ENCODE measurements at regions not wholly inside any gene's neighbourhood (a gene's known extent, or its start where the extent isn't known, plus 50 kb on each side); places are given as distances from the start of the nearest gene placed in this dataset.
"Not testable (repeated sequence)": the region's sequence is repeated elsewhere in the genome, so short reads cannot be mapped to it uniquely, and the experiment has no call there.

DNA sequence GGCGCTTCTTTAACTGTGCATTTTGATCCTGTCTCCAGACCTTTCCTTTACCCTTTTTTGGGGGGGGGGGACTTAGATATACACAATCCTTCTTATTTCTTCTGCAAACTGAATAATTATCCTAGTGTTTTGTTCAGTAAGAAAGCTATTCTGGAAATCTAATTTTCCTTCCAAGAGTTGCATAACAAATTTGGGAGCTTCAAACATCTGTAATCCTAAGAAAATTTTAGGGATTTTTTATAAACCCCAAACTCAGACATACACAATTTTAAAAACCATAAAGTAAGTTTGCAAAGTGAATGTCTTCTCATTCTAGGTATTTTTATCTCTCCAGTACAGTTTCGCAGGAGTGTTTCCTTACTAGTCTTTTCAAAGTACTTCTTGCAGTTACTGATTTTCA, 182.7 kb upstream of the E2F7 start:
- DNase-seq: no peak

DNA sequence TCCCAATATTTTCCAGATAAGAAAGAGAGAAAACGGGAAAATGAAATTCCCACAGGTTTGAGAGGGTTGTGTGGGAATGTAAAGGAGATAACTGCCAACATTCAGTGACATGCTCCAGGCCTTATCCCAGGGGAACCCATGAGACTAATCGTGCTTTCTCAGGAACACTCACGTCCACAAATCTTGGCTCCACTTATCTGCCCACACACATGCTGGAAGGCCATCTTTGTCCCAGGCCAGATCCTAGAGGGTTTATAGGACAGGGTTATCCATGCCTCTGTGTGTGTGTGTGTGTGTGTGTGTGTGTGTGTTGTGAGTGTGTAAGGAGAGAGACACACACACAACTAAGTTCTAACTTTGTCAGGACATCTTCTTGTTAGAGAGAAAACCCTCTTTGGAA, 182.2 kb upstream of the E2F7 start:
- no peak for DNase-seq

DNA sequence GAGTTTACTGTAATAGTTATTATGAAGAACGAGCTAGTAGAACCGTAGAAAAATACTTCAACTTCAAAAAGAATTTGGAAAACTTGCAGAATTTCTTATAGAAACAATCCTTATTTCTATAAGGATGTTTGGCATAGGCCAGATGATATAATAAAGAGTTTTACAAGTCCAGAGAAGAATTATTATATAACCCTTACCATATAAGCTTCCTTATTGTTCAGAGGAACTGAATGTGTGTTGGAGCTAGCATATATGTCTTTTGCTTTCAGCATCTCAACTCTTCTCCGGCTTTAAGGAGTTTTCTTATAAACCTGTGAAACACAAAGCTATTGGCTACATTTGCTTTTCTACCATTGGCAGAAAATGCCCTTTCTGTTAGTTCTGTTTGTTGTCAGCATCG, 178.0 kb upstream of the E2F7 start:
- no peak for DNase-seq

DNA sequence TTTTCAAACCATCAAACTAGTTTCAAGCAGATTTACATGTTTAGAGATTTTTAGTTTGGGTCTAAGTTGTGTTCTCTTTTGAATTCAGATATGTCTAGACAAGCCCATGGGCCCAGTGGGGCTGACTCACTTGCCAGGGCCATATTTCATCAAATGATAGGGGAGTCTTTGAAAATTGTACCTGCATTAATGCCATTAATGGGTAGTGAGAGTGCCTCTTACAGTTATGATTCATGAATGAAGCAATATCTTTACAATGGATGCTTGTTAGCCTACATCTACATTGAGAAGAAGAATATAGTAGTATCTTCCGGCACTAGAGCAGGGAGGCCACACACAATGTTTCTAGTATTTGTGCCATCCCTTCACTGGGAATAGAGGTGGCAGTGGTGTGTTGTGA, 174.2 kb upstream of the E2F7 start:
- DNase-seq: no peak

DNA sequence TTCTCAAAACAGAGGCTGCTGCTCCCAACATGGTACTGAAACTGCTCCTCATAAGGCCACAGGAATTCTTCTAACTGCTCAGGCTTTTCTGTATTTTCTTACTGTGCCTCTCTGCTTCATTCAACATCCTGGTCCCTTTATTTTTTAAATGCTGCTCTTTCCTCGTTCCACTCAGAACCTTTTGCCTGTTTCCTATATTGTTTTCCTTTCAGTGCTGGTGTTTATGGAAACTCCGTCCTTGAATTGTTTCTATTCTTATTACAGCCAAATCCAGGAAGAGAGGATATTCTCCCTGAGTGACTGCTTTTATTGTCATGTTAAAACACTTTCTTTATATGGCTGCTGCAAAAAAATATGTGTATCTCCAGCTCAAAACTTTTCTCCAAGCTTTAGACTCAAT, 173.0 kb upstream of the E2F7 start:
- DNase-seq: no peak

DNA sequence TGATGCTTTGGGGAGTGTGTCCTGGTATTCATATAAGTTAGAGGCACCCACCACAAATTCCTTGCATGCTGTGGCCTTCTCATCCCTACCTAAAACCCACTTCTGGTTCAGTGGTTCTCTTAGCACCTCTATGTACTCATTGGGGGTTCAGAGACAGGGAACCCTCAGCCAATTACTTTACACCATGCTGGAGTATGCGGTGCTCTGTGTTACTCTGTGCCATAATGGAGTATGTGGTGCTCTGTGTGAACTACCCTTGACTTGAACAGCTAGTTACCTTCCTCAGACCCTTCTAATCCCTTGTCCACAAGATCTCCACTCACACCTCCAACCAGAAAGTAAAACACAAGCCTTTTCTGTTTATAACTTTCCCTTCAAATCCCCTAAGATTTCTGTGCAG, 172.5 kb upstream of the E2F7 start:
- no peak for DNase-seq

DNA sequence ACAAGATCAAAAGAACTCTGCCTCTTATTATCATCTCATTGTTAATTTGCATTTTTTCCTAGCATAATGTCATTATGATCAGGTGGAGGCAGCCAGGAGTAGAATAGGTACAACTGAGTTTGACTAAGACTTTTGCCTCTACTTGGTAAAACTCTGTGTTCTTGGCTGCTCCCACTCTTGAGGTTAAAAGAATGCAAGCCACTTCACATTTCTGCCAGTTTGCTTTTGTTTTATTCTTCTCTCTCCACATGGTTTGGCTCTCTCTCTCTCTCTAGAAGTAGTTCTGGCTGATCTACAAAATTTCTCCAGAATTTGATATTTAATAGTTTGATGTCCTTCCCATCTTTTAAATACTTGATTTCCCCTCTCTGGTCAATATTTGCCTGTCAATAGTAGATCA, 170.7 kb upstream of the E2F7 start:
- no peak for DNase-seq

DNA sequence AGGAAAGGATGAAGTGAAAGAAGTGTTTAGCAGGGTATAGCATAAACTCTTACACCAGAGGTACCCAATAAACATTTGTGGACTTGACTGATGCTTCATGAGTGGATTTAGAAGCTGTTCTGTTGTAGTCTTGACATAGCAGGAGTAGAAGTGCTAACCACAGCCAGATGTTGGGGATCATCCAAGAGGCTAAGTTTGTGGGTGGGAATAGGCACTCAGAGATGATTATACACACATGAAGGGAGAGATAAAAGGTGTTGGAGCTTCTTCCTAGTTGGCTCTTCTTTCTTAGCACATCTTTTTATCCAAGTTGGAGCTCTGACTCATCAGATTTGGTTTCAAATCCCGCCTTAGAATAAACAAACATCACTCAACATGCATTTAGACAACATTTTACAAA, 166.7 kb upstream of the E2F7 start:
- DNase-seq: no peak

DNA sequence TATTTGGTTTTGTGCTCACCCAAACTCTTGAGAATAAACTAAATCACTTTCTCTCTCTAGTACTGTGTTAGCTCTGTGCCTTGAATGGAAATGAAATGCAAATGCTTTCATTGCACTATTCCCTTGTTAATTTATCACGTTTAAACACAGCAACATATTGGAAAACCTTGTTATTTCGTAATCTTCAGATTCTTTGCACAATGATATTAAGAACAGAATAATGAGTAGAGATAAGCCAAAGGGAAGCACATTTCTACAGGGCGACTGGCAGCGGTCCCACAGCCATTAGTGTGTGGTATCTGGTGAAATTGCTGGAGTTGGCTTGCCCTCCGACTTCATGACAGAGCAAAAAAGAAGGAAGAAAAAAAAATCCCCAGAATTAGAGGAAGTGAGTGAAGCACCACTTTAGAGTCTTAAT, 166.1 kb upstream of the E2F7 start:
- no peak for DNase-seq

DNA sequence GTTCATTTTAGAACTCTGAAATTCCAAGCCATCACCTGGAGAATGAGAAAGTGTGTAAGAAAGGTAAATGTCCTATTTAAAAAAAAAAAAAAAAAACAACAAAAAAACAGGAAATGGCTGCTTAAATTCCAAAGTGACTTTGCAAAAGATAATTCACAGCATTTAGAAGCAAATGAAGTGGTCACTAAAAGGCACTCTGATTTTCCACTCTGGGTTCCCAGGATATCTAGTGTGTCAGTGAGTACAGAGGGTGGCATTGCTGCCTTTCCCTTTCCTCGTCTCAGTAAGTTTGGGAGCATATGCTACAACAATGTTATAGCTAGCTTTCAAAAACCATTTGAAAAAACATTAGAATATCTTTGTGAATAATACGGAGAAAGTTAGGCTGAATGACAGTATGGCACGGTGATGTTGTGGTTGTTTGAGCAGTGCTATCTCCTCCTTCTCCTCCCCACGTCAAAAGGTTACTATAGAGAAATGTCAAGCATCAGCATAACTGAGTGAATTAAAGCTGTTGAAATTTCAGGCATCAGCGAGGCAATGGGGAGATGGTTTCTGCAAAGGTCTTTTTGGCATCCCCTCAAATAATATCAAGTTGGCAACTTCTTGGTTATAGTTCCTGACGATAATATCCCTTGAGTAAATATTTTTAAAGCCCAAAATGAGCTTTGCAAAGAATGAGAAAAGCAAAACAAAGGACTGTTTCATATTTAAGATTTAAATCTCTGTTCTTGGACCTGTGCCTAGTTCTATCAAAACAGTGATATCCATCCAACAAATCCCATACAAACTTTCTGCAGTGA, 164.5 kb upstream of the E2F7 start:
- DNase-seq: no peak

DNA sequence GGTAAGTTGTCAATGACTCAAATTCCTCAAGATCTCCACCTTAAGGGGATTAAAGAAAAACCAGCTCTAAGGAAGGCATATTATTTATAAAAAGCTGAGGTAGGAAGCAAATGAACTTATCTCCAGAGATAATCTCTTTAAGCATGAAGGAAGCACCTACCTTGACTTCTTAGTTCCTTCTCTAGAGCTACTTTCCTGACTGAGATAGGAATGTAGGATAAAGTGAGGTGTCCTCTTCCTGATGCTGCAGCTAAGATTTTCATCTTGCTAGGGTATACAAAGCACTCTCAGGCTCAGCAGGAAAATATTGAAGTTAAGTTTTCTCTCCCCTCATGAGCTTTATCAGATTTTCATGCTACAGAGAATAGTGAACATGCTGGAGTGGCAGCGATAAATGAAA, 163.0 kb upstream of the E2F7 start:
- no peak for DNase-seq

DNA sequence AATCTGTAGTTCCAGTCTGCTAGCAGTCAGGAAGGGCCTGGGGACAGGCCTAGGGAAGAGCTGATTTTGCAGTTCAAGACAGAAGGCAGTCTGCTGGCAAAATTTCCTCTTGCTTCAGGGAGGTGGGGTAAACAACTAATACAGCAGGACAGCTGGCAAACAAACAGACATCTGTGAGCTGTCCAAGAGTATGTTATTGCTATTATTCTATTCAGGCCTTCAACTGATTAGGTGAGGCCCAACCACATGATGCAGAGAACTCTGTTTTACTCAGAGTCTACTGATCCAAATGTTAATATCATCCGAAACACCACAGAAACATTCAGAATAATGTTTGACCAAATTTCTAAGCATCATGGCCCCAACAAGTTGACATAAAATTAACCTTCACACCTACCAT, 161.0 kb upstream of the E2F7 start:
- no peak for DNase-seq

DNA sequence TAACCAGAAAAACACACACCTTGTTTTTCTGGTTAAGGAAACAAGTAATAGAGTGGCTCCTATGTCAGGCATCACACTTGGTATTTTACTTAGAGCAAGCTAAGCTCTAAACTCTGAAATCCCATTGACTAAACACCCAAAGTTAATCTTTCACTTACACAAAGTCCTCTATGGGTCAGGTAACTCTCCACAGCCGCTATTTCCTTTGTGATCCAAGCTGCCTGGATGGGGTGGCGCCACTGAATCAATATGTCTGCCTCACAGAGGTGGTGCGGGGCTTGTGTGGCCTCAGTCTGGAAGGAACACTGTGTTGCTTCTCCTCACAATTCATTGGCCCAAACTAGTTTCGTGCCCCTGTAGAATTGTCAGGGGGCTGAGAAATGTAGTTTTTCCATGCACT, 160.0 kb upstream of the E2F7 start:
- no peak for DNase-seq

DNA sequence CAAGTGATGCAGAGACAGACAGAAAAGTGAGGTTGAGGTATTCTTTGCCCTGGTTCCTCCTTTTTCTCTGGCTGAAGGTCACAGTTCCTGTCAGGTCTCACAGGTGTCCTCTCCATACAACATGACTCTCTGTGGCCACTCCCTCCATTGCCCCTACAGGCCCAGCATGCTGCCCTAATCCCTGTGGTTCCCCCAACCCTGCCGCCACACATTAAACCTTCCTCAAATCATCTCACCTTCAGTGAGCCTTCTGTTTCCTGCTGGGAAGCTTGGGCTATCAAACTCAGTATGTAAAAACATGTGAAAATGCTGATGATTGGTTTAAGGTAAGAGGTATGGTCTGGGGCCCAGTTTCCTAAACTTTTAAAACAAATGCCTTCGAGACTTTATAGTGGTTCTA, 159.0 kb upstream of the E2F7 start:
- no peak for DNase-seq

DNA sequence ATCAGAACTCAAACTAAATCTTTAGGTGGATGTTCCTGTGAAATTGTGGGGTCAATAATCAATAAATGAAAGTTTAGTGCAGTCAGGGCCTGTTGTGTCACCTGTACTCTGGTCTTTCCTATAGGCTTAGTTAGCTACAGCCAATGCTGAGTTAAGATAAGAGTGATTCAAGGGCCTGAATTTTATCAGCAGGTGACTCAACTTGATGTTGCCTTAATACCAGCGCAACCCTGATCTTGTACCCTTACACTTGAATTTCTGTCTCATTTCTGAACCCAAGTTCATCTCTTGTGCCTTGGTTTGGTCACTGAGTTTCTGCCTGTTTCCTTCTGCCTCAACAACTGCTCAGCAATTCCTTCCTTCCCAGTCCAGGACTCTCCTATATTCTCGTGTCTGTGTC, 157.0 kb upstream of the E2F7 start:
- no peak for DNase-seq

DNA sequence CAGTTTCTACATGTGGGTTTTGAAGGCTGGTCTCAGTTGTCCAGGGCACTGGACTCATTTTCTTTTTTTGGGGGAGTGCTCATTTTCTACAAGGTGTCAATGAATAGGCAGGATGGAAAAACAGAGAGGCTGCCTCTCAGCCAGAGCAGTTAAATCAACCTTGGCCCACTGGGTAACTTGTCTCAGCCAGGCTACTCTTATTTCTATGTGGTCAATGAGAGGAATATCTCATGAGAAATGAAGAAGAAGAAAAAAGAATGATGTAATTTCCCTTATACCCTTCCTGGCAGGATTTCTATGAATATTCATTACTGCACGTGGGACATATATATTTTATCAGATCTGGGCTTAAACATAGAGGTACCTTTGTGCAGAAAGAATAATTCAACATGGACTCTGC, 155.2 kb upstream of the E2F7 start:
- DNase-seq: no peak

DNA sequence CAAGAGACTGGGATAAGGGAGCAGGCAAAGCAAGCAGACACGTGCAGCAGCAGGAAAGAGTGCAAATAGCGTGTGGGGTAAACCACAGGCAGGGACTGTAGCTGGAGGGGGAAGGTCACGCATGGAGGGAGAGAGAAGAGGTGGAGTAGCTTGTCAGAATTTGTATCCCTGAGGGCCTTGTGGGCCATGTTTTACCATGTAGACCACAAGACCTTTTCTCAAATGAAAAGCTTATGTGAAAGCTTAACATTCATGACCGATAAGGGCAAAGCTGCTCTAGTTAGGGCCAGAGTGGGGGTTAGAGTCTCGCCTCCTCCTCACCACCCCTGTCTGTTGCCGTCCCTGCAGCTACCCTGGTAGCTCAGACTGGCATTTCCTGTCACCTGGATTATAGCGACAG, 152.9 kb upstream of the E2F7 start:
- DNase-seq: no peak

DNA sequence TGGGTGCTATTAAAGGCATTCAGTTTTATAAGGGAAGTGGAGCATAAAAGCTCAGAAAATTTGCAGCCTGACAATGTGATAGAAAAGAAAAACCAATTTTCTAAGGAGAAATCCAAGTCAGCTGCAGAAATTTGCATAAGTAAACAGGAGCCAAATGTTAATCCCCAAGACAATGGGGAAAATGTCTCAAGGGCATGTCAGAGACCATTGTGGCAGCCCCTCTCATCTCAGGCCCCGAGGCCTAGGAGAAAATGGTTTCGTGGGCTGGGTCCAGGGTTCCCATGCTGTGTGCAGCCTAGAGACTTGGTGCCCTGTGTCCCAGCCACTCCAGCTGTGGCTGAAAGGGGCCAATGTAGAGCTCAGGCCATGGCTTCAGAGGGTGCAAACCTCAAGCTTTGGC, 150.8 kb upstream of the E2F7 start:
- not testable (repeated sequence) for DNase-seq

DNA sequence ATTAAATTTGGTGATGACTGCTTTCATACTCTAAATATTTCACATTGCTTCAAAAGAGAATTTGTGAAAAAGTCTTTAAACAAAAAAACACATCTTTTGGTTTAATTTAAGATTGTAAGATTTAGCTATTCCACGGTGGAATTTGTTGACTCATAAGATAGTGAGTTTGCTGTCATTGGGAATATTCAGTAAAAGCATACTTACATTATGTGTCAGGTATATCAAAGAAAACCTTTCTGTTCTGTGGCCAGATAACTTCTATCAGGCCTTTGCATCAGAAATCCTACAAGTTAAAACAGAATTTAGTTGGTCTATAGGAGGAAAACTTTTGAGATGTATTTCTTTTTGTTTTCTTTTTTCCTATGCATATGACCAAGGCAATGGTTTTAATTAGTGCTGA, 148.8 kb upstream of the E2F7 start:
- DNase-seq: no peak

DNA sequence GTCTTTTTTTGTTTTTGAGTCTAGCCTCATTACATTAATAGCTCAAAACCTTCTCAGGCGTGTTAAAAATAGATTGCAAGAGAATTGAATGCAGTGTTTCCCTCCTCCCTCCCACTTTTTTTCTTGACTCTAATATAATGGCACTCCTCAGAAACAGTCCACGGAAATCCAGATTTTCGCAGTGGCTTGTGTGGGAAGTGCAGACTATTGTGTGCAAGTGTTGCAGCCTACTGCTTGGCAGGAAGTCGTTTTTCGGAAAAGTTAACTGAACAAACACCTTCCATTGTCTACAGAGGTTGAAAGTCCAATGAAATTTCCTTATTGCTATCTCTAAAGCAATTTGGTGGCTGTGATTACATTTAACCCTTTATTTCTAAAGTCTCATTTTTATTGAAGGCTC, 147.9 kb upstream of the E2F7 start:
- no peak for DNase-seq

DNA sequence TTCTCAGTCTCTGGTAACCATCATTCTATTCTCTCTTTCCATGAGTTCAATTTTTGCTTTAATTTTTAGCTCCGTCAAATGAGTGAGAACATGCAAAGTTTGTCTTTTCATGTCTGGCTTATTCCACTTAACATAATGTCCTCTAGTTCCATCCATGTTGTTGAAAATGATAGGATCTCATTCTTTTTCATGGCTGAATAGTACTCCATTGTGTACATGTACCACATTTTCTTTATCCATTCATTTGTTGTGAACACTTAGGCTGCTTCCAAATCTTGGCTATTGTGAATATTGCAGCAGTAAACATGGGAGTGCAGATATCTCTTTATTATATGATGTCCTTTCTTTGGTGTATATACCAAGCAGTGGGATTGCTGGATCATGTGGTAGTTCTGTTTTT, 145.4 kb upstream of the E2F7 start:
- no peak for DNase-seq

DNA sequence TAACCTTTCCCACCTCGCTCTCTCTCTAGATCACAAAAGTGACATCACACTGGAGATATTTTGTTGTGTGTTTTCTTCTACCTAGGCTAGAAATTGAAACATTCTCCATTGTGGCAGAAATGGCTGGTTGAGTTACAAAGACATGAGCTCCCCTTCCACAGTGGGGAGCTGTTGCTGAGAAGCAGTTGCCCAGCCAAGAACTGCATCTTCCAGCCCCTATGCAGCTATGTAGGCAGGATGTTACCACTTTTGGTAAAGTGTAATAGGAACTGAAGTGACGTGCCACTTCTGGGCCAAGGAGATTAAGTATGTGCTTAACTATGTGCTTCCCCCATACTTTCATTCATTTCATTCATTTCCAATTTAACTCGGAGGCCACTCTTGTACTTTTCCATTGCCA, 138.7 kb upstream of the E2F7 start:
- no peak for DNase-seq

DNA sequence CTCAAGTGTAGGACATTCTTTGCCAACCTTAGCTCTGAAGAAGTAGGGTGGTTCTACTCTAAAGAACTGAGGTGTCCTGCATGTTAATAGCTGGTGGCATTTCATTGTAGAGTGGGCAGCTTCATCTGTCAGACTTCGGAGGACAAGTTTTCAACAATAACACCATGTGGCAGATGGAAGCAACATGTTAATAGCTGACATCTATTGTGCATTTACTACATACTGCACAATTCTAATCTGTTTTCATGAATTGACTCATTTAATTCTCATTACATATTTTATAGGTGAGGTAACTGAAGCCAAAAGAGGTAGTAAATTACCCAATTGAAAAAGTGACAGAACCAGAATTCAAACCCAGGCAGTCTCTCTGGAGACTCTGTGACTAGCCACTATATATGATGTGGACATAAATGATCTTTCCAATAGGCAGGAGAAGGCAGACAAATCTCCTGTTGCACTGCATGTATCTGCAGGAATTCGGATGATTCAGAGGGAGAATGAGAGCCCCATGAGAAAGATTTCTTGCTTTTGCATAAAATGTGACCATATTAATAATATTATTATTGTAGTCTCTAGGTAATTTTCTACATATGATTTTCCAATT, 137.2 kb upstream of the E2F7 start:
- no peak for DNase-seq

DNA sequence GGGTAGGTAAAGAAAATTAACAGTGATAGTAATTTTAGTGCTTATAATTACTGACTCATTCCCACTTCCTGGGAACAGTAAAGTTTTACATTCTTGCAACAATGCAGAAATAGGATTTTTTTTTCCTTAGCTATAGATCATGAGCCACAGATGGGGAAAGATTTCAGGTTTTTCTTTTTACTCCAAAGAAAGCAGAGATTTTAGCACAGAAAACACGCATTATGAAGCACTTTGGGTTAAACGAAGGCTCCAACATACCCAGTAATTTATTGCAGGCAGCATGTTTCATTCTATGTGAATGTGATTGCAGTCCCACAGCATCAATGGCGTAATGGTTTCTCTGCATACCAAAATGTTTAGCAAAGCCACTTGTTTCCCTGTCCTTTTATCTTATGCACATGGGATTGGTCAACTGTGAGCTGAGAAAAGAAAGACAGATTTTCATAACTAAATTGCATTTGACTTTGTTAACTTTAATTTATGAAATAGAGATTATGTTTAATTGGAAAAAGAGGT, 124.6 kb upstream of the E2F7 start:
- no peak for DNase-seq

DNA sequence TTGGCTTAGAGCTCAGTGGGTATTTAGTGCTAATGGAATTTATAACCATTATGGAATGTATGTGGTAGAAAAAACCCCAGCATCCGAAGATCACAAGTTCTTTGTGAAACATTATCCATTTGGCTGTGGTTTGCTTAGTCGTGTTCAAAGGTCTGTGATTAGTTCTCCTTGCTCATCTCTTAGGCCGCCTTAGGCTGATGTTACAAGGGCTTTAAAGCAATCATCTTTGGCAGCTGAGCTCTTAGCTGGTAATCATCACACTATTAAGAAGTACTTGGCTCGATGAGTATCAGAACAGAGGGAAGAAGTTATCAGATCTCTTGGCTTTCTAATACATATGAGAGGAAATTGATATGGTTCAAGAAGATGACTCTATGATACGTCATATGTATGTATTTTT, 124.1 kb upstream of the E2F7 start:
- no peak for DNase-seq
